ENCODE measurements at regions not wholly inside any gene's neighbourhood (a gene's known extent, or its start where the extent isn't known, plus 50 kb on each side); places are given as distances from the start of the nearest gene placed in this dataset.
A peak's percentile ranks its signal among the peaks of the same experiment; 100 is the strongest.

DNA sequence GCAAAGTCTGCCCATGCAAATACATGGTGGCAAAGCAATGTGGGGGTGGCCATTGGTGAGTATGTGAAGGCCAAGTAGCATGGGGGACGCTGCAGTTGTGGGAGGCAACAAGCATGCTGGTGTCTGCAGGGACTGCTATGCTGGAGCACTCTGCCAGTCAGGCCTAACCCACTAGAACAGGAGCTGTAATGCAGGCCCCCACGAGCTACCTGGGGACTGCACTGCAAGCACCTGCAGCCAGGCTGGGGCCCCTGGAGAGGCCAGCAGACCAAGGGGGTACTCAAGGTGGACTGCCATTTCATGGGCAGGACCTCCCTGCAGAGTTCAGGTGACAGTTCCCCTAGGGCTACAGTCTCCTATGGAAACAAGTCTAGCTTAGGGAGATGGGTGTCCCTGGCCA, 183.8 kb upstream of the PDE4D start:
- DNase-seq (no peak), ATAC-seq (no peak)
- intact Hi-C loops (cut with micrococcal nuclease) = no loop called here
- Histone ChIP-seq H3K79me2 (ENCODE audit: low read length) (no peaks in the 10 kb centered on the region), H3K9me2 (replicated peaks; ENCODE audit: low read length) (no peaks in the 10 kb centered on the region), H3K9ac (ENCODE audit: low read length) (no peak overlapping the region), H3K36me3 (ENCODE audit: low read depth, low read length) (no peaks in the 10 kb centered on the region), H3K4me1 (ENCODE audit: insufficient read depth, low read length) (no peaks in the 10 kb centered on the region), H3F3A (ENCODE audit: low read length, unreplicated experiment) (no peaks in the 10 kb centered on the region), H3K4me2 (ENCODE audit: low read length) (no peak overlapping the region), H3K9me3 (ENCODE audit: low read length) (no peaks in the 10 kb centered on the region), H3K27ac (ENCODE audit: low read length) (no peak overlapping the region), H3K27me3 (ENCODE audit: low read length) (no peaks in the 10 kb centered on the region), H2AFZ (ENCODE audit: low read length) (no peak overlapping the region), H3K4me3 (ENCODE audit: low read length) (no peak overlapping the region), H4K20me1 (ENCODE audit: low read length) (no peaks in the 10 kb centered on the region)
- no peak for TF ChIP-seq EZH2phosphoT487 (IDR thresholded peaks at IDR 0.05; ENCODE audit: borderline replicate concordance, low read length)
- TF ChIP-seq, protein P1, sequence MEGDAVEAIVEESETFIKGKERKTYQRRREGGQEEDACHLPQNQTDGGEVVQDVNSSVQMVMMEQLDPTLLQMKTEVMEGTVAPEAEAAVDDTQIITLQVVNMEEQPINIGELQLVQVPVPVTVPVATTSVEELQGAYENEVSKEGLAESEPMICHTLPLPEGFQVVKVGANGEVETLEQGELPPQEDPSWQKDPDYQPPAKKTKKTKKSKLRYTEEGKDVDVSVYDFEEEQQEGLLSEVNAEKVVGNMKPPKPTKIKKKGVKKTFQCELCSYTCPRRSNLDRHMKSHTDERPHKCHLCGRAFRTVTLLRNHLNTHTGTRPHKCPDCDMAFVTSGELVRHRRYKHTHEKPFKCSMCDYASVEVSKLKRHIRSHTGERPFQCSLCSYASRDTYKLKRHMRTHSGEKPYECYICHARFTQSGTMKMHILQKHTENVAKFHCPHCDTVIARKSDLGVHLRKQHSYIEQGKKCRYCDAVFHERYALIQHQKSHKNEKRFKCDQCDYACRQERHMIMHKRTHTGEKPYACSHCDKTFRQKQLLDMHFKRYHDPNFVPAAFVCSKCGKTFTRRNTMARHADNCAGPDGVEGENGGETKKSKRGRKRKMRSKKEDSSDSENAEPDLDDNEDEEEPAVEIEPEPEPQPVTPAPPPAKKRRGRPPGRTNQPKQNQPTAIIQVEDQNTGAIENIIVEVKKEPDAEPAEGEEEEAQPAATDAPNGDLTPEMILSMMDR (conservative IDR thresholded peaks at IDR 0.05; ENCODE audit: low read depth, low read length) = no peak
- no peak for TF ChIP-seq EZH2 (IDR thresholded peaks at IDR 0.05; ENCODE audit: low read length, unreplicated experiment)
- no TSS peak for BruUV-seq (replicated peaks)
- POLR2A ChIA-PET (ENCODE audit: unreplicated experiment) = no interaction called here
- CTCF ChIA-PET = no interaction called here

GRCh38 chr5:60076746-60077145, 183.2 kb upstream of the PDE4D start:
- no peaks in the 10 kb centered on the region for H3K9me2 ChIP-seq (replicated peaks; ENCODE audit: low read length)
- no peaks in the 10 kb centered on the region for H3K27me3 ChIP-seq (ENCODE audit: low read length)
- H3K36me3 ChIP-seq (ENCODE audit: low read depth, low read length) = no peaks in the 10 kb centered on the region
- H4K20me1 ChIP-seq (ENCODE audit: low read length) = no peaks in the 10 kb centered on the region
- no TSS peak for BruUV-seq (replicated peaks)
- no peak overlapping the region for H3K4me3 ChIP-seq (ENCODE audit: low read length)
- no peaks in the 10 kb centered on the region for H3F3A ChIP-seq (ENCODE audit: low read length, unreplicated experiment)
- no peak overlapping the region for H3K9ac ChIP-seq (ENCODE audit: low read length)
- intact Hi-C loops (cut with micrococcal nuclease) = no loop called here
- no peak overlapping the region for H3K27ac ChIP-seq (ENCODE audit: low read length)
- no peak for ATAC-seq
- no peaks in the 10 kb centered on the region for H3K79me2 ChIP-seq (ENCODE audit: low read length)
- H3K9me3 ChIP-seq (ENCODE audit: low read length) = no peaks in the 10 kb centered on the region
- no peak for DNase-seq
- H3K4me2 ChIP-seq (ENCODE audit: low read length) = no peak overlapping the region
- ChIA-PET CTCF (no interaction called here), POLR2A (ENCODE audit: unreplicated experiment) (no interaction called here)
- no peaks in the 10 kb centered on the region for H3K4me1 ChIP-seq (ENCODE audit: insufficient read depth, low read length)
- no peak for TF ChIP-seq EZH2phosphoT487 (IDR thresholded peaks at IDR 0.05; ENCODE audit: borderline replicate concordance, low read length)
- no peak for TF ChIP-seq EZH2 (IDR thresholded peaks at IDR 0.05; ENCODE audit: low read length, unreplicated experiment)
- TF ChIP-seq, protein P1 (conservative IDR thresholded peaks at IDR 0.05; ENCODE audit: low read depth, low read length) = no peak
- H2AFZ ChIP-seq (ENCODE audit: low read length) = no peak overlapping the region

GRCh38 chr5:60066502-60066901, 173.0 kb upstream of the PDE4D start:
- Histone ChIP-seq H3K9me2 (replicated peaks; ENCODE audit: low read length) (no peaks in the 10 kb centered on the region), H3K4me2 (ENCODE audit: low read length) (no peak overlapping the region)
- DNase-seq = peak; percentile 35

More at GRCh38 chr5:60066502-60066901, 173.0 kb upstream of the PDE4D start:
- CTCF ChIA-PET = no interaction called here
- Histone ChIP-seq H3K36me3 (ENCODE audit: low read depth, low read length) (no peaks in the 10 kb centered on the region), H3K4me1 (ENCODE audit: insufficient read depth, low read length) (0 out of 2 replicates have a peak, but pooled peaks cover 4% of the 10 kb centered on the region), H2AFZ (ENCODE audit: low read length) (no peak overlapping the region), H3K9ac (ENCODE audit: low read length) (no peak overlapping the region), H3K79me2 (ENCODE audit: low read length) (no peaks in the 10 kb centered on the region), H3K27ac (ENCODE audit: low read length) (no peak overlapping the region), H3K27me3 (ENCODE audit: low read length) (no peaks in the 10 kb centered on the region), H3K9me3 (ENCODE audit: low read length) (no peaks in the 10 kb centered on the region), H4K20me1 (ENCODE audit: low read length) (no peaks in the 10 kb centered on the region), H3F3A (ENCODE audit: low read length, unreplicated experiment) (no peaks in the 10 kb centered on the region), H3K4me3 (ENCODE audit: low read length) (no peak overlapping the region)
- no peak for TF ChIP-seq EZH2phosphoT487 (IDR thresholded peaks at IDR 0.05; ENCODE audit: borderline replicate concordance, low read length)
- no peak for ATAC-seq
- intact Hi-C loops (cut with micrococcal nuclease) = no loop called here
- BruUV-seq (replicated peaks) = no TSS peak
- POLR2A ChIA-PET (ENCODE audit: unreplicated experiment) = no interaction called here
